ENCODE measurements at regions not wholly inside any gene's neighbourhood (a gene's known extent, or its start where the extent isn't known, plus 50 kb on each side); places are given as distances from the start of the nearest gene placed in this dataset.

- TF ChIP-seq, protein P1, sequence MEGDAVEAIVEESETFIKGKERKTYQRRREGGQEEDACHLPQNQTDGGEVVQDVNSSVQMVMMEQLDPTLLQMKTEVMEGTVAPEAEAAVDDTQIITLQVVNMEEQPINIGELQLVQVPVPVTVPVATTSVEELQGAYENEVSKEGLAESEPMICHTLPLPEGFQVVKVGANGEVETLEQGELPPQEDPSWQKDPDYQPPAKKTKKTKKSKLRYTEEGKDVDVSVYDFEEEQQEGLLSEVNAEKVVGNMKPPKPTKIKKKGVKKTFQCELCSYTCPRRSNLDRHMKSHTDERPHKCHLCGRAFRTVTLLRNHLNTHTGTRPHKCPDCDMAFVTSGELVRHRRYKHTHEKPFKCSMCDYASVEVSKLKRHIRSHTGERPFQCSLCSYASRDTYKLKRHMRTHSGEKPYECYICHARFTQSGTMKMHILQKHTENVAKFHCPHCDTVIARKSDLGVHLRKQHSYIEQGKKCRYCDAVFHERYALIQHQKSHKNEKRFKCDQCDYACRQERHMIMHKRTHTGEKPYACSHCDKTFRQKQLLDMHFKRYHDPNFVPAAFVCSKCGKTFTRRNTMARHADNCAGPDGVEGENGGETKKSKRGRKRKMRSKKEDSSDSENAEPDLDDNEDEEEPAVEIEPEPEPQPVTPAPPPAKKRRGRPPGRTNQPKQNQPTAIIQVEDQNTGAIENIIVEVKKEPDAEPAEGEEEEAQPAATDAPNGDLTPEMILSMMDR (IDR thresholded peaks at IDR 0.05; ENCODE audit: borderline replicate concordance, extremely low read depth, insufficient read depth): no peak
Observed at GRCh38 chr18:42231796-42232195, 276.8 kb downstream of the PIK3C3 start.

GRCh38 chr18:42233908-42234307 is 278.9 kb downstream of the PIK3C3 start:
- no peaks in the 10 kb centered on the region for H3K4me1 ChIP-seq (ENCODE audit: control insufficient read depth in 2 of 3, insufficient read depth in 2 of 3, low read depth in 1 of 3, low read length in 3 of 3)
- no peak overlapping the region for H3K27ac ChIP-seq (ENCODE audit: low read depth in 2 of 2, low read length in 2 of 2)
- no peak overlapping the region for H3K4me3 ChIP-seq (ENCODE audit: low read length in 3 of 3)
- FAIRE-seq (no peak), DNase-seq (no peak)
- H3K9ac ChIP-seq (ENCODE audit: low read length in 3 of 3): no peak overlapping the region
- no peaks in the 10 kb centered on the region for H3K36me3 ChIP-seq (ENCODE audit: control insufficient read depth in 2 of 3, insufficient read depth in 3 of 3, low read length in 3 of 3)
- intact Hi-C loops (cut with DNase I): no loop called here
- H3K9me3 ChIP-seq (ENCODE audit: control insufficient read depth in 2 of 3, insufficient read depth in 1 of 3, low read length in 3 of 3): no peaks in the 10 kb centered on the region
- TF ChIP-seq, protein P1 (IDR thresholded peaks at IDR 0.05; ENCODE audit: borderline replicate concordance, extremely low read depth, insufficient read depth): no peak
- H3K27me3 ChIP-seq (ENCODE audit: control insufficient read depth, insufficient read depth, low read length): no peaks in the 10 kb centered on the region

More at GRCh38 chr18:42231796-42232195, 276.8 kb downstream of the PIK3C3 start:
- Histone ChIP-seq H3K9ac (ENCODE audit: low read length in 3 of 3) (no peak overlapping the region), H3K27me3 (ENCODE audit: control insufficient read depth, insufficient read depth, low read length) (no peaks in the 10 kb centered on the region), H3K4me1 (ENCODE audit: control insufficient read depth in 2 of 3, insufficient read depth in 2 of 3, low read depth in 1 of 3, low read length in 3 of 3) (no peaks in the 10 kb centered on the region), H3K36me3 (ENCODE audit: control insufficient read depth in 2 of 3, insufficient read depth in 3 of 3, low read length in 3 of 3) (no peaks in the 10 kb centered on the region), H3K9me3 (ENCODE audit: control insufficient read depth in 2 of 3, insufficient read depth in 1 of 3, low read length in 3 of 3) (no peaks in the 10 kb centered on the region), H3K27ac (ENCODE audit: low read depth in 2 of 2, low read length in 2 of 2) (no peak overlapping the region), H3K4me3 (ENCODE audit: low read length in 3 of 3) (no peak overlapping the region)
- DNase-seq (no peak), FAIRE-seq (no peak)
- intact Hi-C loops (cut with DNase I): no loop called here

DNA sequence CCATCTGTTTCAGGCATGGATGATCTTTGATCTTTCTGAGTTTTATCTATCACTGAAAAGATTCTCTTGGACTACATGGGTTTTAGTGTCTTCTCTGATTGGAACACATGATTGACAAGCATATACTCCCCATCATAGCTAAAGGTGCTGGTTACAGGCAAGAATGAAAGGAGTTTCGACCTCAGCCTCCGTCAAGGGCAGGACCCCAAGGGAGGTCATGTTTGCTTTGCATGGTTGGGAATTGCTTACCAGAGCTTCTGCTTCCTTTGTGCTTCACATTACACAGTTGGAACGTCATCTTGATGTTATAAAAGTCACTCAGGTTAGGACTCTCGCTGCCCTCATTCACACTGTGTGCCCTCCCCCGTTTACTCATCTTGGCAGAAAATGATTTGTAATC is 287.7 kb downstream of the PIK3C3 start:
- intact Hi-C loops (cut with DNase I): no loop called here
- H3K9ac ChIP-seq (ENCODE audit: low read length in 3 of 3): no peak overlapping the region
- H3K4me3 ChIP-seq (ENCODE audit: low read length in 3 of 3): no peak overlapping the region
- H3K9me3 ChIP-seq (ENCODE audit: control insufficient read depth in 2 of 3, insufficient read depth in 1 of 3, low read length in 3 of 3): no peaks in the 10 kb centered on the region
- H3K27ac ChIP-seq (ENCODE audit: low read depth in 2 of 2, low read length in 2 of 2): no peak overlapping the region
- no peaks in the 10 kb centered on the region for H3K27me3 ChIP-seq (ENCODE audit: control insufficient read depth, insufficient read depth, low read length)
- no peak for FAIRE-seq
- peak in 2 of 5 donors; percentile 13 to 35 for DNase-seq
- TF ChIP-seq, protein P1 (IDR thresholded peaks at IDR 0.05; ENCODE audit: borderline replicate concordance, extremely low read depth, insufficient read depth): no peak
- no peaks in the 10 kb centered on the region for H3K4me1 ChIP-seq (ENCODE audit: control insufficient read depth in 2 of 3, insufficient read depth in 2 of 3, low read depth in 1 of 3, low read length in 3 of 3)
- no peaks in the 10 kb centered on the region for H3K36me3 ChIP-seq (ENCODE audit: control insufficient read depth in 2 of 3, insufficient read depth in 3 of 3, low read length in 3 of 3)

- Histone ChIP-seq H3K4me1 (ENCODE audit: control insufficient read depth in 2 of 3, insufficient read depth in 2 of 3, low read depth in 1 of 3, low read length in 3 of 3) (no peaks in the 10 kb centered on the region), H3K9me3 (ENCODE audit: control insufficient read depth in 2 of 3, insufficient read depth in 1 of 3, low read length in 3 of 3) (no peaks in the 10 kb centered on the region), H3K4me3 (ENCODE audit: low read length in 3 of 3) (no peak overlapping the region), H3K9ac (ENCODE audit: low read length in 3 of 3) (no peak overlapping the region), H3K36me3 (ENCODE audit: control insufficient read depth in 2 of 3, insufficient read depth in 3 of 3, low read length in 3 of 3) (no peaks in the 10 kb centered on the region), H3K27me3 (ENCODE audit: control insufficient read depth, insufficient read depth, low read length) (no peaks in the 10 kb centered on the region), H3K27ac (ENCODE audit: low read depth in 2 of 2, low read length in 2 of 2) (no peak overlapping the region)
- DNase-seq (no peak), FAIRE-seq (no peak)
- intact Hi-C loops (cut with DNase I): no loop called here
- TF ChIP-seq, protein P1 (IDR thresholded peaks at IDR 0.05; ENCODE audit: borderline replicate concordance, extremely low read depth, insufficient read depth): no peak
Observed at GRCh38 chr18:42245137-42245536, 290.1 kb downstream of the PIK3C3 start.
